BJ (cell line): ENCODE measurements at regions not wholly inside any gene's neighbourhood (a gene's known extent, or its start where the extent isn't known, plus 50 kb on each side); places are given as distances from the start of the nearest gene placed in this dataset.

Experiments used
- CTCF ChIA-PET: fragments of 350-600 bp; formaldehyde crosslinking; extraction: SDS; loops from one replicate; lab custom pipeline; 2021; ENCODE audit warnings: antibody characterized with exemption, inconsistent platforms; lab: Yijun Ruan, JAX
- POLR2A ChIA-PET: fragments of 300-600 bp; sonication (Branson Sonifier 250); formaldehyde crosslinking; extraction: SDS; loops from one replicate; lab custom pipeline; 2021; ENCODE audit warnings: antibody characterized with exemption; lab: Charles Lee
- DNase-seq: peaks from one replicate; pipeline ENCODE4 v3.0.0-alpha.2; 2011; ENCODE audit warnings: low read depth
- H3K27me3 ChIP-seq: 2 replicates; pipeline ENCODE4 v1.6.0; 2011; ENCODE audit warnings: low read length; ENCODE audit not compliant: control insufficient read depth, insufficient read depth
- H3K36me3 ChIP-seq: 2 replicates; pipeline ENCODE4 v1.5.1; 2011; ENCODE audit warnings: low read length; ENCODE audit not compliant: control insufficient read depth, insufficient read depth
- H3K4me3 ChIP-seq: 2 replicates; pipeline ENCODE4 v1.5.1; 2011; ENCODE audit warnings: low read depth, mild to moderate bottlenecking, control low read depth, low read length
- CTCF ChIP-seq: IDR thresholded peaks from 2 replicates; pipeline ENCODE4 v1.5.1; 2011; ENCODE audit warnings: low read depth, mild to moderate bottlenecking, control low read depth, inconsistent platforms, low read length, moderate library complexity; ENCODE audit not compliant: insufficient read depth

- no peak for DNase-seq
- Histone ChIP-seq H3K36me3 (no peaks in the 10 kb centered on the region), H3K27me3 (no peaks in the 10 kb centered on the region), H3K4me3 (no peak overlapping the region)
- TF ChIP-seq CTCF: no peak
- ChIA-PET POLR2A (no interaction called here), CTCF (interaction anchor here (0.6 kb wide), 1 partner anchor 163 kb away, joined by 3 read pairs; no protein-coding TSS in a partner anchor)
Observed at GRCh38 chr1:200345520-200345919, 64.3 kb downstream of the ZNF281 start.

DNA sequence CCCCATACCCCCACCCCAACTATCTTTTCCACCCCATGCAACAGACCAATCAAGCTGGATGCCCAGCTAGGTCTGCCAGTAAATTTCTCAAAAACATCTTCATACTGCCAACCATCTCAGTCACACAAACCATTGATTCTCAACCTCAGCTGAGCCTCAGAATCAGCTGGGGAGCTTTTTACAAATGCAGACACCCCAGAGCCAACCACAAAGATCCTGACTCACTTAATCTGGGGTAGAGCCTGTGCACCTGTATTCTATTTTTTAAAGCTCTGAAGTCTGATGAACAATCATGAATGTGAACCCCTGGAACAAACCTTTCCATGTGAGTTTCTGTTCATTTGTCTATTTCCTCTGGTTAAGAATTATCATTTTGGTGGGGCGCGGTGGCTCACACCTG, 66.0 kb downstream of the ZNF281 start:
- Histone ChIP-seq H3K27me3 (no peaks in the 10 kb centered on the region), H3K36me3 (no peaks in the 10 kb centered on the region), H3K4me3 (no peak overlapping the region)
- ChIA-PET CTCF (interaction anchor here (0.8 to 1.4 kb wide), 2 partner anchors 11 to 36 kb away, joined by 3 read pairs; no protein-coding TSS in a partner anchor), POLR2A (interaction anchor here (1.0 to 1.3 kb wide), 2 partner anchors 29 to 54 kb away, joined by 4 to 8 read pairs; no protein-coding TSS in a partner anchor)
- DNase-seq: no peak
- no peak for TF ChIP-seq CTCF

DNA sequence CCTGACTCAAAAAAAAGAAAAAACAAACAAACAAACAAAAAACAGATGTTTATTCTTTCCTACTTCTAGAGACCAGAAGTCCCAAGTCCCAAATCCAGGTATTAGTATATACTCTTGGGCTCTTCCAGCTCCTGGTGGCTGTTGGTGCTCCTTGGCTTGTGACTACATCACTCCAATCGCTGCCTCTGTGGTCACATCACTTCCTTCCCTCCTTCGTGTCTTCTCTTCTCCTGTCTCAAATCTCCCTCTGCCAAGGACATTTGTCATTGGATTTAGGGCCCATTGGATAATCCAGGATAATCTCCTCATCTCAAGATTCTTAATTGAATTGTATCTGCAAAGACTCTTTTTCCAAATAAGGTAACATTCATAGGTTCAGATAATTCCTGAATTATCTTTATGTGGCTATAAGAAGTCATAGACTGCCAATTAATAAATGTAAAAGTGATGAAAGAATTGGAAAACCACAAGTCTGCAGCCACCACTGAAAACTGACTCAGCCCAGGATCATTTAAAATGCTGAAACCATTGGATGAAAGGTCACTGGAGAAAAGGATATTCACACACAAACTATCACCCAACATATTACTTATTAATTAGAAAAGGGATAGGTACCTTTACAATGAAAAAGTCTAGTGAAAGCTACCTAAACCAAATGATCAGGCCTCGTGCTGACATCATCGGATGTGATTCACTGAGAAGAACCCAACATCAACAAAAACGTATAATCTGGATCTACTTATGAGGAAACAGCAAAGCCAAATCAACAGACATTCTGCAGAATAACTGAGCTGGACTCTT, 67.1 kb downstream of the ZNF281 start:
- DNase-seq: no peak
- Histone ChIP-seq H3K27me3 (no peaks in the 10 kb centered on the region), H3K4me3 (no peak overlapping the region), H3K36me3 (no peaks in the 10 kb centered on the region)
- TF ChIP-seq CTCF: no peak
- ChIA-PET CTCF (interaction anchor here (0.6 to 1.4 kb wide), 2 partner anchors 35 to 64 kb away, joined by 3 read pairs; no protein-coding TSS in a partner anchor), POLR2A (interaction anchor here (0.7 to 1.3 kb wide), 2 partner anchors 28 to 114 kb away, joined by 5 to 8 read pairs; no protein-coding TSS in a partner anchor)

DNA sequence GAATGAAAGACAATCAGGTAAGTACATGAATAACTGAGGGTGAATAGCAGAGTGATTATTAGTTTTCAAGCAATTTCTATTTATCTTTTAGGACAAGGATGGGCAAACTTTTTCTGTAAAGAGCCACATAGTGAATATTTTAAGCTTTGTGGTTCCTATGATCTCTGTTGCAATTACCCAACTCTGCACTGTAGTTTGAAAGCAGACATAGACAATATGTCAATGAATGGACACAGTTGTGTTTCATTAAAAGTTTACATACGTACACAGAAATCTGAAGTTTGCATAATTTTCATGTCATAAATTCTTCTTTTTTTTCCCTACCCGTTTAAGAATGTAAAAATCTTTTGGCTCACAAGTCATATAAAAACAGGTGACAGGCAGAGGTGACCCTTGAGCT, 71.4 kb downstream of the ZNF281 start:
- ChIA-PET POLR2A (no interaction called here), CTCF (interaction anchor here (0.8 to 1.5 kb wide), 2 partner anchors 30 to 32 kb away, joined by 3 to 4 read pairs; no protein-coding TSS in a partner anchor)
- Histone ChIP-seq H3K4me3 (no peak overlapping the region), H3K36me3 (no peaks in the 10 kb centered on the region), H3K27me3 (no peaks in the 10 kb centered on the region)
- TF ChIP-seq CTCF: no peak
- DNase-seq: no peak

DNA sequence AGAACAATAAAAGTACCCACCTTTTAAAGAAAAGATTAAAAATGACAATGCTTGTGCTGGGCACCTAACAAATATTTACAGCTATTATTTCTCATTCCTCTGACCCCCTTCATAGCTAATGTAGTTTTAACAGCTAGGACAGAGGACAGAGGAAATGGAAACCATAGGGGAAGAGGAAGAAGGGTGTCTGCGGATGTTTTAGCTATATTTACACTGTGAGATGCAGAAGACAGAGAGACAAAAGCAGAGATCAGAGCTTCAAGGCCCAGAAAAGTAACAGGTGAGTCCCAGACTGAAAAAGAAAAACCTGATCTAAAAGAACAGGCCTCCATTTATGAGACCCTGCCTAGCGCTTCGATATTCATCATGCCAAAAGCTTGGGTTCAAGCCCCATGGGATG, 72.0 kb downstream of the ZNF281 start:
- CTCF ChIA-PET: interaction anchor here (0.8 to 1.5 kb wide), 2 partner anchors 30 to 32 kb away, joined by 3 to 4 read pairs; no protein-coding TSS in a partner anchor
- Histone ChIP-seq H3K27me3 (no peaks in the 10 kb centered on the region), H3K36me3 (no peaks in the 10 kb centered on the region), H3K4me3 (no peak overlapping the region)
- no peak for TF ChIP-seq CTCF
- DNase-seq: no peak
- POLR2A ChIA-PET: no interaction called here
